SH-SY5Y (cell line): ENCODE measurements at regions not wholly inside any gene's neighbourhood (a gene's known extent, or its start where the extent isn't known, plus 50 kb on each side); places are given as distances from the start of the nearest gene placed in this dataset.

Experiments used
- GATA2 ChIP-seq: IDR thresholded peaks from 2 replicates; pipeline ENCODE4 v1.6.1; 2011; ENCODE audit warnings: mild to moderate bottlenecking, low read depth, low read length
- GATA3 ChIP-seq: IDR thresholded peaks from 2 replicates; pipeline ENCODE4 v1.6.1; 2011; ENCODE audit warnings: low read depth, mild to moderate bottlenecking, low read length, moderate library complexity

DNA sequence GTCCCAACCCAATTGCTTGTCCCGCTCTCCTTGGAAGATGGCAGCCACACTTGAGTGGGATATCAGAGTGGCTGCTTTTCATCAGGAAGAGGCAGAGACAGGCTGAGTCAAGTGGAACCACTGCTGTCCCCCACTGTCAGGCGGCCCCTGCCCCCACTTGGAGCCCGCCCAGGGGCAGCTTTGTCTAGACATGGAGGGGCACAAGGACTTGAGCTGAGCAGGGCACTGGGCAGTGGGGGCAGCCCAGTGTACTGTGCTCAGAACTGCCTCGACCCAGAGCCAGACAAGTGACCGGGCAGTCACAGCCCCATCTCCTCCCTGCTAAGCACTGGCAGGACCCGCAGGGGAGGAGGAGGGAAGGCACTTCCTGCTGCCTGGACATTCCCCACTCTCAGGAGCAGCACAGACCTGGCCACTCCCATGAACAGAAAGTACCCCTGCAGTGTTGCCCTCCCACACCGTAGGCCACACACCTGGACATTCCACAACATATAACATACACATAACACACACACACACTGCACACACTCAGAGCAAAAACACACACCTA is 91.0 kb downstream of the MRPL36 start:
- no peak for TF ChIP-seq GATA3
- no peak for TF ChIP-seq GATA2
